ENCODE measurements at regions not wholly inside any gene's neighbourhood (a gene's known extent, or its start where the extent isn't known, plus 50 kb on each side); places are given as distances from the start of the nearest gene placed in this dataset.

GRCh38 chr7:144997512-144997911 is 161.7 kb upstream of the TPK1 start:
- no peak overlapping the region for H2AFZ ChIP-seq (ENCODE audit: low read depth, low read length, severe bottlenecking)
- no peak overlapping the region for H3K27ac ChIP-seq (ENCODE audit: low read depth, low read length)

GRCh38 chr7:144995495-144995894 is 159.6 kb upstream of the TPK1 start:
- Histone ChIP-seq H3K27me3 (ENCODE audit: low read length) (no peaks in the 10 kb centered on the region), H2AFZ (ENCODE audit: low read depth, low read length, severe bottlenecking) (no peak overlapping the region), H3K79me2 (ENCODE audit: insufficient read depth, low read length) (no peaks in the 10 kb centered on the region), H4K20me1 (ENCODE audit: low read depth, low read length) (no peaks in the 10 kb centered on the region), H3K4me2 (ENCODE audit: low read depth, low read length, poor library complexity, severe bottlenecking) (no peak overlapping the region), H3K4me3 (ENCODE audit: insufficient read depth, low read length, poor library complexity, severe bottlenecking) (no peak overlapping the region), H3K36me3 (ENCODE audit: low read length) (no peaks in the 10 kb centered on the region), H3K27ac (ENCODE audit: low read depth, low read length) (no peak overlapping the region), H3K9me3 (ENCODE audit: insufficient read depth, low read length) (peaks cover 5% of the 10 kb centered on the region; the same call in 1 of the 2 replicates), H3K9me2 (replicated peaks; ENCODE audit: insufficient read depth, low read length) (no peaks in the 10 kb centered on the region), H3F3A (ENCODE audit: insufficient read depth) (no peaks in the 10 kb centered on the region), H3K9ac (ENCODE audit: low read length) (no peak overlapping the region)
- TF ChIP-seq CTCF (IDR thresholded peaks at IDR 0.05; ENCODE audit: insufficient read depth, low read length, poor library complexity, severe bottlenecking) (no peak), EZH2phosphoT487 (conservative IDR thresholded peaks at IDR 0.05; ENCODE audit: low read length) (no peak)

More at GRCh38 chr7:144997512-144997911, 161.7 kb upstream of the TPK1 start:
- no peak overlapping the region for H3K4me2 ChIP-seq (ENCODE audit: low read depth, low read length, poor library complexity, severe bottlenecking)
- H3K79me2 ChIP-seq (ENCODE audit: insufficient read depth, low read length): no peaks in the 10 kb centered on the region
- no peaks in the 10 kb centered on the region for H4K20me1 ChIP-seq (ENCODE audit: low read depth, low read length)
- no peaks in the 10 kb centered on the region for H3K36me3 ChIP-seq (ENCODE audit: low read length)
- peaks cover 5% of the 10 kb centered on the region; the same call in 1 of the 2 replicates for H3K9me3 ChIP-seq (ENCODE audit: insufficient read depth, low read length)
- no peak for TF ChIP-seq CTCF (IDR thresholded peaks at IDR 0.05; ENCODE audit: insufficient read depth, low read length, poor library complexity, severe bottlenecking)
- TF ChIP-seq EZH2phosphoT487 (conservative IDR thresholded peaks at IDR 0.05; ENCODE audit: low read length): no peak
- H3K27me3 ChIP-seq (ENCODE audit: low read length): no peaks in the 10 kb centered on the region
- no peaks in the 10 kb centered on the region for H3F3A ChIP-seq (ENCODE audit: insufficient read depth)
- H3K4me3 ChIP-seq (ENCODE audit: insufficient read depth, low read length, poor library complexity, severe bottlenecking): no peak overlapping the region
- H3K9me2 ChIP-seq (replicated peaks; ENCODE audit: insufficient read depth, low read length): no peaks in the 10 kb centered on the region
- H3K9ac ChIP-seq (ENCODE audit: low read length): no peak overlapping the region

- Histone ChIP-seq H3F3A (ENCODE audit: insufficient read depth) (no peaks in the 10 kb centered on the region), H4K20me1 (ENCODE audit: low read depth, low read length) (no peaks in the 10 kb centered on the region), H3K9me3 (ENCODE audit: insufficient read depth, low read length) (no peaks in the 10 kb centered on the region), H3K79me2 (ENCODE audit: insufficient read depth, low read length) (no peaks in the 10 kb centered on the region), H3K4me2 (ENCODE audit: low read depth, low read length, poor library complexity, severe bottlenecking) (no peak overlapping the region), H2AFZ (ENCODE audit: low read depth, low read length, severe bottlenecking) (no peak overlapping the region), H3K9ac (ENCODE audit: low read length) (no peak overlapping the region), H3K9me2 (replicated peaks; ENCODE audit: insufficient read depth, low read length) (no peaks in the 10 kb centered on the region), H3K27me3 (ENCODE audit: low read length) (no peaks in the 10 kb centered on the region), H3K4me3 (ENCODE audit: insufficient read depth, low read length, poor library complexity, severe bottlenecking) (no peak overlapping the region), H3K36me3 (ENCODE audit: low read length) (no peaks in the 10 kb centered on the region), H3K27ac (ENCODE audit: low read depth, low read length) (no peak overlapping the region)
- TF ChIP-seq EZH2phosphoT487 (conservative IDR thresholded peaks at IDR 0.05; ENCODE audit: low read length): no peak
- TF ChIP-seq CTCF (IDR thresholded peaks at IDR 0.05; ENCODE audit: insufficient read depth, low read length, poor library complexity, severe bottlenecking): no peak
Observed at GRCh38 chr7:144991041-144991440, 155.2 kb upstream of the TPK1 start.

All from SU-DHL-6 (cell line).